Spleen (tissue), 11 donors: ENCODE measurements at regions not wholly inside any gene's neighbourhood (a gene's known extent, or its start where the extent isn't known, plus 50 kb on each side); places are given as distances from the start of the nearest gene placed in this dataset.

Experiments
- DNase-seq: peaks from one replicate; pipeline ENCODE4 v3.0.0-alpha.2; 2020
- H3K27ac ChIP-seq, 8 donors: fragments of 200-600 bp; sonication (generic) in 7 of 8; 1 replicate in 4 of 8; 2 replicates in 4 of 8; pipeline versions ENCODE4 v1.5.0 to v1.8.0; 2016 to 2021; ENCODE audit warnings: inconsistent platforms in 4 of 8, mild to moderate bottlenecking in 4 of 8, moderate library complexity in 1 of 8
- H3K27me3 ChIP-seq, 7 donors: fragments of 200-600 bp; sonication (generic) in 6 of 7; replicated peaks in 1 of 7; 1 replicate in 4 of 7; 2 replicates in 3 of 7; pipeline versions ENCODE4 v1.5.0 to v1.8.0; 2016 to 2021; ENCODE audit warnings: inconsistent platforms in 3 of 7, mild to moderate bottlenecking in 1 of 7
- H3K36me3 ChIP-seq, 6 donors: fragments of 200-600 bp; sonication (generic) in 5 of 6; 1 replicate in 4 of 6; 2 replicates in 2 of 6; pipeline versions ENCODE4 v1.5.0 to v1.8.0; 2016 to 2021; ENCODE audit warnings: inconsistent platforms in 2 of 6
- H3K4me1 ChIP-seq, 6 donors: fragments of 200-600 bp; sonication (generic) in 5 of 6; 1 replicate in 3 of 6; 2 replicates in 3 of 6; pipeline versions ENCODE4 v1.5.0 to v1.8.0; 2016 to 2021; ENCODE audit warnings: inconsistent platforms in 3 of 6
- H3K4me3 ChIP-seq, 8 donors: fragments of 200-600 bp; sonication (generic) in 7 of 8; 1 replicate in 4 of 8; 2 replicates in 4 of 8; pipeline versions ENCODE4 v1.5.0 to v1.8.0; 2016 to 2021; ENCODE audit warnings: inconsistent platforms in 4 of 8, mild to moderate bottlenecking in 4 of 8, moderate library complexity in 2 of 8
- H3K9me3 ChIP-seq, 8 donors: fragments of 200-600 bp; sonication (generic) in 7 of 8; 1 replicate in 4 of 8; 2 replicates in 4 of 8; pipeline versions ENCODE4 v1.5.0 to v1.8.0; 2016 to 2021; ENCODE audit warnings: inconsistent platforms in 4 of 8
- POLR2A ChIP-seq, 3 donors: fragments of 450-650 bp; IDR thresholded peaks; one replicate each; pipeline ENCODE4 v1.5.1; 2017; ENCODE audit warnings: antibody characterized with exemption in 3 of 3, mild to moderate bottlenecking in 1 of 3
- POLR2AphosphoS5 ChIP-seq, 3 donors: sonication (generic); formaldehyde crosslinking; IDR thresholded peaks; one replicate each; pipeline ENCODE4 v1.5.1; 2017; ENCODE audit warnings: antibody characterized with exemption in 3 of 3
- WGBS, 5 donors: extraction: QIAGEN DNeasy Blood & Tissue Kit in 3 of 5; methylation state at CpG; one replicate each; pipeline versions ENCODE4 v1.1.5 to v1.1.7; 2013 to 2018; 5-methylcytosine and 5-hydroxymethylcytosine counted together
- intact Hi-C: fragments of 100-400 bp; cut with DNase I; formaldehyde crosslinking; loops from one replicate; pipeline ENCODE4 v1.15.0; 2023; ENCODE audit warnings: low total_unique reads
- TF ChIP-seq, protein P1 (sequence below), 11 experiments: fragments of 200-600 bp in 7 of 11; fragments of 450-650 bp in 4 of 11; sonication (generic) in 4 of 11; IDR thresholded peaks in 8 of 11; conservative IDR thresholded peaks in 3 of 11; 1 replicate in 7 of 11; 2 replicates in 4 of 11; pipeline versions ENCODE4 v1.4.0 to v1.8.0; 2016 to 2021; ENCODE audit warnings: antibody characterized with exemption in 11 of 11, inconsistent platforms in 4 of 11, mild to moderate bottlenecking in 1 of 11
- donor health status: healthy with polysubstance abuse.
- donor health status: DM: no; HTN: no; CAD: no; lungs with moderate emphysema.
- donor health status: DM: no; HTN: no; CAD: no.
- donor health status: Bipolar disorder and iron deficiency.
- donor health status: healthy.
- donor health status: DM: no; HTN: no; CAD: no.
- donor health status: DM: yes; HTN: yes; CAD: no.

DNA sequence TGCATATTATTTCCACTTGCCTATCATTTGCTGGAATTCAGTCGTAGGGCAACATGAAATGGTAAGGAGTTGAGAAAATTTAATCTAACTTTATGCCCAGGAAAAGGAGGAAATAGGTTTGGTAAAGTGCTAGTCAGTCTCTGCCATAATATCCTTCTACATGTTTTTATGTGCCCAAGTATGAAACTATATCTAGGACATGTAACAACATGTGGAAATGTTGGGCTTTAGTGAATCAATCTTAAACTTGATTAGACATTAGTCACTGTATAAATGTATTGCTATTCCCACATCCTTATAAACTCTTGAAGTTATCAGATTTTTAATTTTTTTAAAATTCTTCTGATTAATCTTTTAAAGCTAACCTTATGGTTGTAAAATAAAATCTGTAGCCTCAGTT, 204.7 kb upstream of the ZRANB2 start:
- no peak for DNase-seq
- 72 to 90% (median 77%) methylated on average over 1 of the region's 1 CpG for WGBS, 5 donors
- TF ChIP-seq POLR2A (IDR thresholded peaks at IDR 0.05) (no peak), POLR2AphosphoS5 (IDR thresholded peaks at IDR 0.05) (no peak)
- TF ChIP-seq, protein P1, sequence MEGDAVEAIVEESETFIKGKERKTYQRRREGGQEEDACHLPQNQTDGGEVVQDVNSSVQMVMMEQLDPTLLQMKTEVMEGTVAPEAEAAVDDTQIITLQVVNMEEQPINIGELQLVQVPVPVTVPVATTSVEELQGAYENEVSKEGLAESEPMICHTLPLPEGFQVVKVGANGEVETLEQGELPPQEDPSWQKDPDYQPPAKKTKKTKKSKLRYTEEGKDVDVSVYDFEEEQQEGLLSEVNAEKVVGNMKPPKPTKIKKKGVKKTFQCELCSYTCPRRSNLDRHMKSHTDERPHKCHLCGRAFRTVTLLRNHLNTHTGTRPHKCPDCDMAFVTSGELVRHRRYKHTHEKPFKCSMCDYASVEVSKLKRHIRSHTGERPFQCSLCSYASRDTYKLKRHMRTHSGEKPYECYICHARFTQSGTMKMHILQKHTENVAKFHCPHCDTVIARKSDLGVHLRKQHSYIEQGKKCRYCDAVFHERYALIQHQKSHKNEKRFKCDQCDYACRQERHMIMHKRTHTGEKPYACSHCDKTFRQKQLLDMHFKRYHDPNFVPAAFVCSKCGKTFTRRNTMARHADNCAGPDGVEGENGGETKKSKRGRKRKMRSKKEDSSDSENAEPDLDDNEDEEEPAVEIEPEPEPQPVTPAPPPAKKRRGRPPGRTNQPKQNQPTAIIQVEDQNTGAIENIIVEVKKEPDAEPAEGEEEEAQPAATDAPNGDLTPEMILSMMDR (IDR thresholded peaks at IDR 0.05 in 8 of 11, conservative IDR thresholded peaks at IDR 0.05 in 3 of 11), result no peak

DNA sequence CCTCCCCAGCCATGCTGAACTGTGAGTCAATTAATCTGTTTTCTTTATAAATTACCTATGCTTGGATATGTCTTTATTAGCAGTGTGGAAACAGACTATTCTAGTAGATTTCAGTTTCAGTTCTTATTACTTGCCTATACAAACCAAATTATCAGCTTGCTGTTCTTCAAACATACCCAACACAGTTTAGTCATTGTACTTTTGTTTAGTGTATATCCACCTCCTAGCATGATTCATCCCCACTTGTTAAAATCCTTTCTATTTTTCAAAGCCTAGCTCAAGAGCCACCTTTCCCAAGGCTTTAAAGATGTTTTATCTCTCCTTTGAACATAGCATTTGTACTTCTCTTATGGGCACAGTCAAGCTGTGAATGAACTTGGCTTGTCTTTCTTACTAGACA, 195.6 kb upstream of the ZRANB2 start:
- Histone ChIP-seq H3K27me3 (no peaks in the 10 kb centered on the region), H3K4me3 (no peak overlapping the region), H3K27ac (no peak overlapping the region), H3K36me3 (no peaks in the 10 kb centered on the region), H3K4me1 (no peaks in the 10 kb centered on the region), H3K9me3 (peaks cover 0 to 10% (median 0%) of the 10 kb centered on the region in 8 donors)
- DNase-seq, result no peak
- TF ChIP-seq POLR2A (IDR thresholded peaks at IDR 0.05) (no peak), POLR2AphosphoS5 (IDR thresholded peaks at IDR 0.05) (no peak)
- TF ChIP-seq, protein P1 (IDR thresholded peaks at IDR 0.05 in 8 of 11, conservative IDR thresholded peaks at IDR 0.05 in 3 of 11), result no peak
- intact Hi-C loops, result no loop called here

More for the DNA sequence above, 204.7 kb upstream of the ZRANB2 start:
- intact Hi-C loops, result no loop called here
- Histone ChIP-seq H3K36me3 (no peaks in the 10 kb centered on the region), H3K9me3 (peaks cover 0 to 24% (median 11%) of the 10 kb centered on the region in 8 donors), H3K27ac (no peak overlapping the region), H3K27me3 (no peaks in the 10 kb centered on the region), H3K4me1 (no peaks in the 10 kb centered on the region), H3K4me3 (no peak overlapping the region)

DNA sequence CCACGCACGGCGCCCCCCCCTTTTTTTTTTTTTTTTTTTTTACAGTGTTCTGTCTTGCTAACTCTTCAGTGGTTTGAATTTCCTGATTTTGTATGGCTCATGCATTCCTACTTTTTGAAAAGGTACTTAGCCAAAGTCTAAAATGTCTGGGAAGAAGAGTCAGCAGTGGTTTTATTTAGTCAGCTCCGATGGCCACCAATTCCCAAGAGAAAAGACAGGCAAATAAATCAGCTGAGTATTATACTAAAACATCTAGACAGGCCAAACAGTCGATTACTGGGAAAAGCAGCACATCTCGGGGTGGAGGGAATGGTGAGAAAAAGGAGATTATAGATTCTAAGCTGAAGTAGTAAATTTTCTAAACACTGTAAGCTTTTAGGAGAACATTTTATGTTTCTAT, 192.5 kb upstream of the ZRANB2 start:
- no peaks in the 10 kb centered on the region for H3K4me1 ChIP-seq
- no peak for DNase-seq
- H3K27me3 ChIP-seq, result no peaks in the 10 kb centered on the region
- H3K36me3 ChIP-seq, result no peaks in the 10 kb centered on the region
- H3K4me3 ChIP-seq, result no peak overlapping the region
- H3K9me3 ChIP-seq, result peaks cover 0 to 10% (median 0%) of the 10 kb centered on the region in 8 donors
- no peak overlapping the region for H3K27ac ChIP-seq
- 59 to 76% (median 68%) methylated on average over 3 to 6 of the region's 6 CpGs for WGBS, 5 donors
- intact Hi-C loops, result no loop called here
- TF ChIP-seq POLR2AphosphoS5 (IDR thresholded peaks at IDR 0.05), result no peak
- no peak for TF ChIP-seq POLR2A (IDR thresholded peaks at IDR 0.05)
- TF ChIP-seq, protein P1 (IDR thresholded peaks at IDR 0.05 in 8 of 11, conservative IDR thresholded peaks at IDR 0.05 in 3 of 11), result no peak

DNA sequence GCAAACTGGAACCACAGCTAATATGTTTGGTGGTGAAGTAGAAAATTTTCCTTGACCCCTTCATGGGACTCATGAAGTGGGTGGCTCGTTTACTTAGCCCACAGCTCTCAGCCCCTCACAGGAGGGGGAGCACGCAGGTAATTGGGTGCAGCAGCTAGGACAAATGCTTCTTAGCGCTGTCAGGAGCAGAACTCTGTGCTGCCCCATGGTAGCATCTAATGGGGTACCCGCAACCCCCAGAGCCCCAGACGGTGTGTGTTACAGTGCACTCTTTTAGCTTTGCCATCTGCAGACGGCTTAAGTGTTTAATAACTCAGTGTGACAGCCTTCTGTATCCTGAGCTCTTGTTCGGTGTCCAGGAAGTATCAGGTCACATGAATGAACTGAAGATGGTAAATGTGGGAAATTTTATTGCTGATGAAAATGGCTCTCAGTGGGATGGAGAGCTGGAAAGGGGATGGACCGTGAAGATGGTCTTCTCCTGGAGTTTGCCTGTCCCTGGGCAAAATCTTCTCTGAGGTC, 189.6 kb upstream of the ZRANB2 start:
- 65 to 73% (median 66%) methylated on average over 7 to 8 of the region's 8 CpGs for WGBS, 5 donors
- Histone ChIP-seq H3K36me3 (no peaks in the 10 kb centered on the region), H3K9me3 (no peaks in the 10 kb centered on the region), H3K27ac (no peak overlapping the region), H3K27me3 (no peaks in the 10 kb centered on the region), H3K4me1 (no peaks in the 10 kb centered on the region), H3K4me3 (no peak overlapping the region)
- intact Hi-C loops, result no loop called here
- DNase-seq, result no peak
- no peak for TF ChIP-seq POLR2A (IDR thresholded peaks at IDR 0.05)
- TF ChIP-seq, protein P1 (IDR thresholded peaks at IDR 0.05 in 8 of 11, conservative IDR thresholded peaks at IDR 0.05 in 3 of 11), result no peak
- no peak for TF ChIP-seq POLR2AphosphoS5 (IDR thresholded peaks at IDR 0.05)
